Nephron progenitor cell (in vitro differentiated cells): ENCODE measurements at regions not wholly inside any gene's neighbourhood (a gene's known extent, or its start where the extent isn't known, plus 50 kb on each side); places are given as distances from the start of the nearest gene placed in this dataset.

Source experiments
- DNase-seq: peaks from one replicate; pipeline ENCODE4 v3.0.0; 2021
- H3K27ac Mint-ChIP-seq: 2 replicates; pipeline ENCODE4 v1.8.0; 2021; ENCODE audit warnings: mild to moderate bottlenecking, moderate library complexity, mixed read lengths
- H3K27me3 Mint-ChIP-seq: 2 replicates; pipeline ENCODE4 v1.8.0; 2021; ENCODE audit warnings: mild to moderate bottlenecking, low read depth, mixed read lengths; ENCODE audit not compliant: poor library complexity
- H3K36me3 Mint-ChIP-seq: 2 replicates; pipeline ENCODE4 v1.8.0; 2021; ENCODE audit warnings: low read depth, mixed read lengths
- H3K4me1 Mint-ChIP-seq: 2 replicates; pipeline ENCODE4 v1.8.0; 2021; ENCODE audit warnings: mixed read lengths
- H3K4me3 Mint-ChIP-seq: 2 replicates; pipeline ENCODE4 v1.8.0; 2021; ENCODE audit warnings: mild to moderate bottlenecking, moderate library complexity, mixed read lengths
- H3K9me3 Mint-ChIP-seq: 2 replicates; pipeline ENCODE4 v1.8.0; 2021; ENCODE audit warnings: mild to moderate bottlenecking, moderate library complexity, mixed read lengths
- CTCF ChIP-seq: fragments of 200-600 bp; sonication (generic); IDR thresholded peaks from 2 replicates; pipeline ENCODE4 v1.5.0; 2021; ENCODE audit warnings: antibody characterized with exemption

- Mint-ChIP-seq H3K27me3 (peaks cover 13% of the 10 kb centered on the region), H3K36me3 (no peaks in the 10 kb centered on the region), H3K4me3 (no peak overlapping the region), H3K27ac (no peak overlapping the region), H3K9me3 (no peaks in the 10 kb centered on the region), H3K4me1 (peaks cover 48% of the 10 kb centered on the region)
- TF ChIP-seq CTCF: no peak
- DNase-seq: no peak
Measured at GRCh38 chr1:223479718-223480425, 86.7 kb downstream of the CCDC185 start.

GRCh38 chr1:223482132-223482531 lies 88.9 kb downstream of the CCDC185 start:
- Mint-ChIP-seq H3K27ac (no peak overlapping the region), H3K36me3 (no peaks in the 10 kb centered on the region), H3K9me3 (no peaks in the 10 kb centered on the region), H3K4me1 (peaks cover 54% of the 10 kb centered on the region), H3K27me3 (peaks cover 16% of the 10 kb centered on the region), H3K4me3 (no peak overlapping the region)
- no peak for DNase-seq
- no peak for TF ChIP-seq CTCF

- H3K36me3 Mint-ChIP-seq: no peaks in the 10 kb centered on the region
- no peak for TF ChIP-seq CTCF
- H3K9me3 Mint-ChIP-seq: no peaks in the 10 kb centered on the region
- DNase-seq: no peak
- no peak overlapping the region for H3K27ac Mint-ChIP-seq
- H3K4me3 Mint-ChIP-seq: no peak overlapping the region
- peaks cover 54% of the 10 kb centered on the region for H3K4me1 Mint-ChIP-seq
- peaks cover 16% of the 10 kb centered on the region for H3K27me3 Mint-ChIP-seq
Measured at GRCh38 chr1:223482766-223483165, 89.6 kb downstream of the CCDC185 start.

- no peak overlapping the region for H3K27ac Mint-ChIP-seq
- H3K4me3 Mint-ChIP-seq: no peak overlapping the region
- H3K9me3 Mint-ChIP-seq: no peaks in the 10 kb centered on the region
- DNase-seq: no peak
- no peaks in the 10 kb centered on the region for H3K36me3 Mint-ChIP-seq
- peaks cover 12% of the 10 kb centered on the region for H3K27me3 Mint-ChIP-seq
- peaks cover 49% of the 10 kb centered on the region for H3K4me1 Mint-ChIP-seq
- TF ChIP-seq CTCF: no peak
Measured at GRCh38 chr1:223483511-223483910, 90.3 kb downstream of the CCDC185 start.

GRCh38 chr1:223486366-223486765 lies 93.2 kb downstream of the CCDC185 start:
- no peaks in the 10 kb centered on the region for H3K9me3 Mint-ChIP-seq
- no peak overlapping the region for H3K27ac Mint-ChIP-seq
- peaks cover 9% of the 10 kb centered on the region for H3K27me3 Mint-ChIP-seq
- no peaks in the 10 kb centered on the region for H3K36me3 Mint-ChIP-seq
- no peak overlapping the region for H3K4me3 Mint-ChIP-seq
- peaks cover 37% of the 10 kb centered on the region for H3K4me1 Mint-ChIP-seq
- DNase-seq: no peak
- no peak for TF ChIP-seq CTCF
